Fibroblast of mammary gland (primary cell): ENCODE measurements at regions not wholly inside any gene's neighbourhood (a gene's known extent, or its start where the extent isn't known, plus 50 kb on each side); places are given as distances from the start of the nearest gene placed in this dataset.

Experiments
- DNase-seq: peaks from one replicate; pipeline ENCODE4 v3.0.0-alpha.2; 2010; ENCODE audit warnings: low read depth
- H3K4me3 ChIP-seq: 2 replicates; pipeline ENCODE4 v1.5.1; 2011; ENCODE audit warnings: low read depth, mild to moderate bottlenecking, low read length, moderate library complexity; ENCODE audit not compliant: control insufficient read depth
- CTCF ChIP-seq: conservative IDR thresholded peaks from 2 replicates; pipeline ENCODE4 v1.5.1; 2011; ENCODE audit warnings: low read depth, low read length, inconsistent platforms; ENCODE audit not compliant: control insufficient read depth, insufficient read depth

GRCh38 chr10:56902554-56902953, 541.5 kb upstream of the ZWINT start:
- no peak for TF ChIP-seq CTCF

GRCh38 chr10:56895306-56895705, 534.2 kb upstream of the ZWINT start:
- TF ChIP-seq CTCF = no peak
- no peak overlapping the region for H3K4me3 ChIP-seq
- DNase-seq = no peak

More at GRCh38 chr10:56902554-56902953, 541.5 kb upstream of the ZWINT start:
- H3K4me3 ChIP-seq = no peak overlapping the region
- DNase-seq = no peak

GRCh38 chr10:56881218-56881617, 520.2 kb upstream of the ZWINT start:
- no peak for TF ChIP-seq CTCF
- DNase-seq = no peak

GRCh38 chr10:56880606-56881005, 519.5 kb upstream of the ZWINT start:
- TF ChIP-seq CTCF = no peak
- no peak for DNase-seq
- H3K4me3 ChIP-seq = no peak overlapping the region

More at GRCh38 chr10:56881218-56881617, 520.2 kb upstream of the ZWINT start:
- H3K4me3 ChIP-seq = no peak overlapping the region

GRCh38 chr10:56874950-56875349, 513.9 kb upstream of the ZWINT start:
- TF ChIP-seq CTCF = no peak
- no peak overlapping the region for H3K4me3 ChIP-seq
- no peak for DNase-seq

GRCh38 chr10:56871160-56871668, 510.2 kb upstream of the ZWINT start:
- no peak for TF ChIP-seq CTCF
- no peak for DNase-seq
- no peak overlapping the region for H3K4me3 ChIP-seq

GRCh38 chr10:56867236-56867635, 506.2 kb upstream of the ZWINT start:
- no peak for DNase-seq
- TF ChIP-seq CTCF = no peak
- no peak overlapping the region for H3K4me3 ChIP-seq
